HG03064 (cell line): ENCODE measurements at regions not wholly inside any gene's neighbourhood (a gene's known extent, or its start where the extent isn't known, plus 50 kb on each side); places are given as distances from the start of the nearest gene placed in this dataset.

Experiments
- ATAC-seq: cut with Tn5 transposase; IDR thresholded peaks from one replicate; pipeline ENCODE4 v1.9.1; 2021; ENCODE audit warnings: low read depth; ENCODE audit not compliant: unreplicated experiment

GRCh38 chr1:209531006-209531405 is 52.5 kb upstream of the CAMK1G start:
- no peak for ATAC-seq

- no peak for ATAC-seq
These were observed 52.0 kb upstream of the CAMK1G start for GRCh38 chr1:209531549-209531948.
